Prostate gland (tissue), 2 donors: ENCODE measurements at regions not wholly inside any gene's neighbourhood (a gene's known extent, or its start where the extent isn't known, plus 50 kb on each side); places are given as distances from the start of the nearest gene placed in this dataset.

ENCODE experiments used
- DNase-seq: peaks from one replicate; pipeline ENCODE4 v3.0.0-alpha.2; 2019; ENCODE audit warnings: low spot score
- H3K27ac ChIP-seq, 2 donors: fragments of 200-600 bp; sonication (generic); 2 replicates each; pipeline ENCODE4 v1.5.1; 2017 to 2019
- H3K27me3 ChIP-seq: fragments of 200-600 bp; sonication (generic); replicated peaks from 2 replicates; pipeline ENCODE4 v1.5.1; 2019; ENCODE audit not compliant: insufficient read depth
- H3K36me3 ChIP-seq, 2 donors: fragments of 200-600 bp; sonication (generic); 1 replicate in 1 of 2; 2 replicates in 1 of 2; pipeline versions ENCODE4 v1.5.1 to v1.8.1; 2017 to 2019
- H3K4me1 ChIP-seq: fragments of 200-600 bp; sonication (generic); replicated peaks from 2 replicates; pipeline ENCODE4 v1.5.1; 2019
- H3K4me3 ChIP-seq, 2 donors: fragments of 200-600 bp; sonication (generic); 2 replicates each; pipeline ENCODE4 v1.5.1; 2017 to 2019
- H3K9me3 ChIP-seq: fragments of 200-600 bp; sonication (generic); 2 replicates; pipeline ENCODE4 v1.5.1; 2017
- POLR2A ChIP-seq: fragments of 450-650 bp; IDR thresholded peaks from one replicate; pipeline ENCODE4 v1.6.1; 2016; ENCODE audit warnings: antibody characterized with exemption, mild to moderate bottlenecking
- POLR2AphosphoS5 ChIP-seq: sonication (generic); formaldehyde crosslinking; IDR thresholded peaks from one replicate; pipeline ENCODE4 v1.6.1; 2017; ENCODE audit warnings: antibody characterized with exemption
- WGBS: methylation state at CpG from one replicate; pipeline ENCODE4 v1.1.5; 2018; 5-methylcytosine and 5-hydroxymethylcytosine counted together
- intact Hi-C: fragments of 100-400 bp; cut with DNase I; formaldehyde crosslinking; loops from one replicate; pipeline ENCODE4 v1.14.2; 2022
- TF ChIP-seq, protein P1 (sequence below), 4 experiments: fragments of 200-600 bp in 2 of 4; fragments of 450-650 bp in 2 of 4; sonication (generic) in 2 of 4; IDR thresholded peaks; 1 replicate in 3 of 4; 2 replicates in 1 of 4; pipeline ENCODE4 v1.5.1; 2016 to 2019; ENCODE audit warnings: antibody characterized with exemption in 4 of 4, mild to moderate bottlenecking in 2 of 4, moderate library complexity in 2 of 4

DNA sequence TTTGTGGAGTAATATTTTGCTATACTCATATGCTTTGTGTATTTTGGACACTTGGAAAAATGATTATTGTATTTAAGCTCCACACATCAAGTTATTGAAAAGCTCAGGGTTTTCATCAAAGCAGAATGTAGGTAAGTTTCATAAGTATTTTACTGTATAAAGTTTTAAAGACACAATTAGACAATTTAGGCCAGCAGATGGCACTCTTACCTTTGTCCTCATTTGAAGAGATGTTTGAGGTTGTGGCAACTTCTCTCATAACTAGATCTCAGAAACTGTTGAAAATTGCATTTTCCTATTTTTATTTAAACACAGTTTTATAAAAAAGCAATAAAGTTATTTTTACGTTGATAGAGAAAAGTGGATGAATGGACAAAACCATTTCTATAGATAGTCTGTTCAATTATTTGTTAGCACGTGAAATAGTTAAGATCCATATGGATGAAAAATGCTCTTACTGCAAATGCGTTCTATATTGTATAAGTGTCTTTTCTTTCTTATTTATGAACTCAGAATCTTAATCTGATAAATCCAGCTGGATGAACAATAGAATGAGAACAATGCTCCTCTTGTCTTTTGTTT lies 300.0 kb downstream of the AEBP2 start:
- WGBS: 63% methylated on average over 3 of the region's 3 CpGs
- Histone ChIP-seq H3K4me3 (no peak overlapping the region), H3K27me3 (no peaks in the 10 kb centered on the region), H3K27ac (no peak overlapping the region), H3K4me1 (no peaks in the 10 kb centered on the region), H3K9me3 (no peaks in the 10 kb centered on the region), H3K36me3 (no peaks in the 10 kb centered on the region)
- DNase-seq: peak; percentile 53
- intact Hi-C loops: no loop called here
- TF ChIP-seq, protein P1, sequence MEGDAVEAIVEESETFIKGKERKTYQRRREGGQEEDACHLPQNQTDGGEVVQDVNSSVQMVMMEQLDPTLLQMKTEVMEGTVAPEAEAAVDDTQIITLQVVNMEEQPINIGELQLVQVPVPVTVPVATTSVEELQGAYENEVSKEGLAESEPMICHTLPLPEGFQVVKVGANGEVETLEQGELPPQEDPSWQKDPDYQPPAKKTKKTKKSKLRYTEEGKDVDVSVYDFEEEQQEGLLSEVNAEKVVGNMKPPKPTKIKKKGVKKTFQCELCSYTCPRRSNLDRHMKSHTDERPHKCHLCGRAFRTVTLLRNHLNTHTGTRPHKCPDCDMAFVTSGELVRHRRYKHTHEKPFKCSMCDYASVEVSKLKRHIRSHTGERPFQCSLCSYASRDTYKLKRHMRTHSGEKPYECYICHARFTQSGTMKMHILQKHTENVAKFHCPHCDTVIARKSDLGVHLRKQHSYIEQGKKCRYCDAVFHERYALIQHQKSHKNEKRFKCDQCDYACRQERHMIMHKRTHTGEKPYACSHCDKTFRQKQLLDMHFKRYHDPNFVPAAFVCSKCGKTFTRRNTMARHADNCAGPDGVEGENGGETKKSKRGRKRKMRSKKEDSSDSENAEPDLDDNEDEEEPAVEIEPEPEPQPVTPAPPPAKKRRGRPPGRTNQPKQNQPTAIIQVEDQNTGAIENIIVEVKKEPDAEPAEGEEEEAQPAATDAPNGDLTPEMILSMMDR (IDR thresholded peaks at IDR 0.05): peak in 3 of 4 experiments; percentile 62 to 71 (median 65)
- no peak for TF ChIP-seq POLR2AphosphoS5

- no peak for TF ChIP-seq POLR2AphosphoS5
- TF ChIP-seq POLR2A: no peak
- TF ChIP-seq, protein P1 (IDR thresholded peaks at IDR 0.05): no peak
- no peak for DNase-seq
- Histone ChIP-seq H3K9me3 (no peaks in the 10 kb centered on the region), H3K36me3 (no peaks in the 10 kb centered on the region), H3K4me3 (no peak overlapping the region), H3K27me3 (no peaks in the 10 kb centered on the region), H3K27ac (no peak overlapping the region), H3K4me1 (peaks cover 7% of the 10 kb centered on the region)
- intact Hi-C loops: loop anchor here (10.0 kb wide), 3 partner anchors 634 to 1064 kb away; no protein-coding TSS in a partner anchor
- 70% methylated on average over 7 of the region's 7 CpGs for WGBS
These were observed 301.3 kb downstream of the AEBP2 start for GRCh38 chr12:19740472-19741131.

GRCh38 chr12:19741132-19741489 lies 301.8 kb downstream of the AEBP2 start:
- Histone ChIP-seq H3K4me3 (no peak overlapping the region), H3K36me3 (no peaks in the 10 kb centered on the region), H3K27me3 (no peaks in the 10 kb centered on the region), H3K27ac (no peak overlapping the region), H3K4me1 (peaks cover 7% of the 10 kb centered on the region), H3K9me3 (no peaks in the 10 kb centered on the region)
- no peak for DNase-seq
- 47% methylated on average over 3 of the region's 3 CpGs for WGBS
- TF ChIP-seq POLR2A (no peak), POLR2AphosphoS5 (no peak)
- TF ChIP-seq, protein P1 (IDR thresholded peaks at IDR 0.05): no peak
- intact Hi-C loops: loop anchor here (10.0 kb wide), 3 partner anchors 634 to 1064 kb away; no protein-coding TSS in a partner anchor

GRCh38 chr12:19744705-19745218 lies 305.5 kb downstream of the AEBP2 start:
- Histone ChIP-seq H3K27ac (no peak overlapping the region), H3K36me3 (no peaks in the 10 kb centered on the region), H3K4me1 (peaks cover 7% of the 10 kb centered on the region), H3K27me3 (no peaks in the 10 kb centered on the region), H3K4me3 (no peak overlapping the region), H3K9me3 (no peaks in the 10 kb centered on the region)
- TF ChIP-seq, protein P1 (IDR thresholded peaks at IDR 0.05): no peak
- TF ChIP-seq POLR2AphosphoS5: peak; percentile 31
- WGBS: 37% methylated on average over 4 of the region's 4 CpGs
- intact Hi-C loops: loop anchor here (10.0 kb wide), 3 partner anchors 630 to 1060 kb away; no protein-coding TSS in a partner anchor
- DNase-seq: no peak
